HepG2 (cell line): ENCODE measurements at regions not wholly inside any gene's neighbourhood (a gene's known extent, or its start where the extent isn't known, plus 50 kb on each side); places are given as distances from the start of the nearest gene placed in this dataset.

ENCODE experiments used
- ATAC-seq: fragments of 200-7000 bp; cut with Tn5 transposase; 3 replicates; pipeline ENCODE4 v1.9.1; 2020; ENCODE audit warnings: mild to moderate bottlenecking, moderate library complexity
- BruUV-seq: library from RNA; stranded (reverse); fragments of 400-500 nt; replicated peaks from 2 replicates; lab custom pipeline; 2021; lab: Mats Ljungman, UMichigan
- CTCF ChIA-PET: fragments of 300-600 bp; formaldehyde crosslinking; extraction: SDS; loops from one replicate; lab custom pipeline; 2021; ENCODE audit warnings: low total read pairs, inconsistent platforms, low intra/inter-chr PET ratio; lab: Yijun Ruan, JAX
- POLR2A ChIA-PET: fragments of 350-600 bp; sonication (Branson Sonifier 250); formaldehyde crosslinking; loops from one replicate; lab custom pipeline; 2020; ENCODE audit warnings: antibody characterized with exemption, inconsistent platforms; lab: Yijun Ruan, JAX
- DNase-seq: peaks from one replicate; pipeline ENCODE4 v3.0.0-alpha.2; 2015; ENCODE audit warnings: low spot score
- FAIRE-seq: peaks from 3 replicates; lab custom pipeline; 2011; peaks lifted over from hg19 to GRCh38; lab: Jason Lieb, UNC
- H2AFZ ChIP-seq: one replicate; pipeline ENCODE4 v1.6.1; 2011; ENCODE audit warnings: low read length, inconsistent platforms
- H3K27ac ChIP-seq: fragments of 300-600 bp; 3 replicates; pipeline ENCODE4 v1.8.0; 2011; ENCODE audit warnings: mixed run types, mild to moderate bottlenecking, mixed read lengths, low read length, inconsistent platforms; ENCODE audit not compliant: insufficient read depth; ENCODE audit errors: extremely low read length
- H3K27me3 ChIP-seq, 2 experiments: fragments of 200-600 bp in 1 of 2; 2 replicates in 1 of 2; 3 replicates in 1 of 2; pipeline versions ENCODE4 v1.6.0 to v1.8.0; 2011; ENCODE audit warnings: low read length in 2 of 2, mild to moderate bottlenecking in 2 of 2, moderate library complexity in 2 of 2, inconsistent platforms in 1 of 2; ENCODE audit not compliant: insufficient read depth in 2 of 2, control insufficient read depth in 1 of 2
- H3K36me3 ChIP-seq, 2 experiments: fragments of 200-600 bp in 1 of 2; replicated peaks in 1 of 2; 2 replicates in 1 of 2; 3 replicates in 1 of 2; pipeline versions ENCODE4 v1.5.1 to v1.8.0; 2011; ENCODE audit warnings: low read length in 2 of 2, inconsistent platforms in 1 of 2; ENCODE audit not compliant: insufficient read depth in 2 of 2, control insufficient read depth in 1 of 2
- H3K4me1 ChIP-seq: 2 replicates; pipeline ENCODE4 v1.5.1; 2012; ENCODE audit warnings: low read length, inconsistent platforms; ENCODE audit not compliant: insufficient read depth
- H3K4me2 ChIP-seq: 2 replicates; pipeline ENCODE4 v1.6.0; 2011; ENCODE audit warnings: low read depth, low read length, inconsistent platforms
- H3K4me3 ChIP-seq, 3 experiments: fragments of 200-600 bp in 1 of 3; sonication (generic), shearing (Covaris generic) in 1 of 3; replicated peaks in 1 of 3; 2 replicates each; pipeline ENCODE4 v1.5.1; 2011 to 2016; ENCODE audit warnings: low read length in 3 of 3, inconsistent platforms in 2 of 3, low read depth in 2 of 3, mild to moderate bottlenecking in 2 of 3, control low read depth in 1 of 3, mixed read lengths in 1 of 3; ENCODE audit not compliant: insufficient read depth in 1 of 3
- H3K79me2 ChIP-seq: one replicate; pipeline ENCODE4 v1.6.1; 2011; ENCODE audit warnings: low read length, inconsistent platforms; ENCODE audit not compliant: insufficient read depth
- H3K9ac ChIP-seq: 2 replicates; pipeline ENCODE4 v1.6.0; 2011; ENCODE audit warnings: mild to moderate bottlenecking, low read depth, low read length, inconsistent platforms; ENCODE audit not compliant: insufficient read depth
- H3K9me3 ChIP-seq: 2 replicates; pipeline ENCODE4 v1.5.1; 2012; ENCODE audit warnings: mild to moderate bottlenecking, low read length
- H4K20me1 ChIP-seq: 2 replicates; pipeline ENCODE4 v1.6.0; 2011; ENCODE audit warnings: inconsistent platforms, mild to moderate bottlenecking, low read length, moderate library complexity; ENCODE audit not compliant: insufficient read depth
- AKAP8 ChIP-seq: sonication (generic); formaldehyde crosslinking; IDR thresholded peaks from 2 replicates; pipeline ENCODE4 v1.5.1; 2020; ENCODE audit warnings: mild to moderate bottlenecking, missing genetic modification reagents
- FLYWCH1 ChIP-seq: sonication (generic); formaldehyde crosslinking; IDR thresholded peaks from 2 replicates; pipeline ENCODE4 v1.8.1; 2023; ENCODE audit warnings: mild to moderate bottlenecking, missing genetic modification reagents
- IKZF4 ChIP-seq: sonication (generic); formaldehyde crosslinking; IDR thresholded peaks from 2 replicates; pipeline ENCODE4 v1.5.1; 2020; ENCODE audit warnings: borderline replicate concordance, mild to moderate bottlenecking, low read depth, missing genetic modification reagents; ENCODE audit errors: not compliant biosample characterization
- SIN3A ChIP-seq: IDR thresholded peaks from 2 replicates; pipeline ENCODE4 v1.6.1; 2011; ENCODE audit warnings: low read depth, mild to moderate bottlenecking, control low read depth, low read length, borderline replicate concordance
- ZBTB1 ChIP-seq: sonication (generic); formaldehyde crosslinking; IDR thresholded peaks from 2 replicates; pipeline ENCODE4 v1.4.0; 2020; ENCODE audit warnings: missing genetic modification reagents, borderline replicate concordance
- ZMAT3 ChIP-seq: sonication (generic); formaldehyde crosslinking; conservative IDR thresholded peaks from 2 replicates; pipeline ENCODE4 v1.7.0; 2021; ENCODE audit warnings: missing genetic modification reagents
- ZNF17 ChIP-seq: sonication (generic); formaldehyde crosslinking; IDR thresholded peaks from 2 replicates; pipeline ENCODE4 v1.5.0; 2020; ENCODE audit warnings: mild to moderate bottlenecking, missing genetic modification reagents
- WGBS: methylation state at CpG from one replicate; pipeline ENCODE4 v1.1.6; 2017; ENCODE audit warnings: low lambda C conversion rate; 5-methylcytosine and 5-hydroxymethylcytosine counted together
- in situ Hi-C: cut with HindIII; loops from 2 replicates; pipeline ENCODE4 v1.10.0; 2017; ENCODE audit warnings: low pct_unique_long_range_greater_than_20kb; ENCODE audit not compliant: extremely low pct_ligation_motif_present
- intact Hi-C: fragments of 100-400 bp; cut with micrococcal nuclease; formaldehyde crosslinking; loops from one replicate; pipeline ENCODE4 v1.10.0; 2022; ENCODE audit not compliant: unreplicated experiment
- TF ChIP-seq, protein P1 (sequence below): sonication (generic); formaldehyde crosslinking; IDR thresholded peaks from 2 replicates; pipeline ENCODE4 v1.4.0; 2020; ENCODE audit warnings: missing genetic modification reagents
- TF ChIP-seq, protein P2 (sequence below): sonication (generic); formaldehyde crosslinking; IDR thresholded peaks from 2 replicates; pipeline ENCODE4 v1.4.0; 2020; ENCODE audit warnings: missing genetic modification reagents
- TF ChIP-seq, protein P3 (sequence below): sonication (generic); formaldehyde crosslinking; IDR thresholded peaks from 2 replicates; pipeline ENCODE4 v1.9.0; 2021; ENCODE audit warnings: mild to moderate bottlenecking, missing genetic modification reagents

DNA sequence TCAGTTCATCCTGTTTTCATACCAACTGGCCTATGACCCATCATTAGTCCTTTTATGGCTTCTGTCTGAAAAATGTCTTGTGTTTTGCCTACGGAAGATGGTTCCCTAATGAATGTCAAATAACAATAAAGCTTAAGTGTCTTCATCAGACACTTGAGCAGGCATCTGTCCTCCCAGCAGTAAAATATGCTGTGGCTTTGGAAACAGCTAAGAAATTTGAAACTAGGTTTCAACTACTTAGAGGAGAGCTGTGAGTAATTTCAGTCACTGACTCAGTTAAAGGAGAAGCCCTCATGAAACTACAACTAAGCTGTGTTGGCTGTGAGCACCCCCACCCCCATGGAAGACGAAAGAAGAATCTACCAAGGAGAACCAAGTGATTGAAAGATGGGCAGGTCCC lies 409.4 kb upstream of the PPP2R3A start:
- no peak overlapping the region for H2AFZ ChIP-seq
- intact Hi-C loops, result no loop called here
- H4K20me1 ChIP-seq, result no peaks in the 10 kb centered on the region
- no peak overlapping the region for H3K4me3 ChIP-seq
- 6% methylated on average over 2 of the region's 2 CpGs for WGBS
- no peaks in the 10 kb centered on the region for H3K4me1 ChIP-seq
- no peak overlapping the region for H3K27ac ChIP-seq
- no peak for FAIRE-seq
- no peaks in the 10 kb centered on the region for H3K36me3 ChIP-seq
- ChIA-PET CTCF (no interaction called here), POLR2A (no interaction called here)
- DNase-seq, result no peak
- no peaks in the 10 kb centered on the region for H3K79me2 ChIP-seq
- ATAC-seq, result no peak
- H3K4me2 ChIP-seq, result no peak overlapping the region
- in situ Hi-C loops, result no loop called here
- BruUV-seq, result no TSS peak
- no peak overlapping the region for H3K9ac ChIP-seq
- TF ChIP-seq, protein P1, sequence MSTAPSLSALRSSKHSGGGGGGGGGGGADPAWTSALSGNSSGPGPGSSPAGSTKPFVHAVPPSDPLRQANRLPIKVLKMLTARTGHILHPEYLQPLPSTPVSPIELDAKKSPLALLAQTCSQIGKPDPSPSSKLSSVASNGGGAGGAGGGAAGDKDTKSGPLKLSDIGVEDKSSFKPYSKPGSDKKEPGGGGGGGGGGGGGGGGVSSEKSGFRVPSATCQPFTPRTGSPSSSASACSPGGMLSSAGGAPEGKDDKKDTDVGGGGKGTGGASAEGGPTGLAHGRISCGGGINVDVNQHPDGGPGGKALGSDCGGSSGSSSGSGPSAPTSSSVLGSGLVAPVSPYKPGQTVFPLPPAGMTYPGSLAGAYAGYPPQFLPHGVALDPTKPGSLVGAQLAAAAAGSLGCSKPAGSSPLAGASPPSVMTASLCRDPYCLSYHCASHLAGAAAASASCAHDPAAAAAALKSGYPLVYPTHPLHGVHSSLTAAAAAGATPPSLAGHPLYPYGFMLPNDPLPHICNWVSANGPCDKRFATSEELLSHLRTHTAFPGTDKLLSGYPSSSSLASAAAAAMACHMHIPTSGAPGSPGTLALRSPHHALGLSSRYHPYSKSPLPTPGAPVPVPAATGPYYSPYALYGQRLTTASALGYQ (CRISPR knock-in tag), result no peak
- TF ChIP-seq, protein P2, sequence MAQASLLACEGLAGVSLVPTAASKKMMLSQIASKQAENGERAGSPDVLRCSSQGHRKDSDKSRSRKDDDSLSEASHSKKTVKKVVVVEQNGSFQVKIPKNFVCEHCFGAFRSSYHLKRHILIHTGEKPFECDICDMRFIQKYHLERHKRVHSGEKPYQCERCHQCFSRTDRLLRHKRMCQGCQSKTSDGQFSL, result no peak
- TF ChIP-seq SIN3A (no peak), AKAP8 (no peak), FLYWCH1 (CRISPR knock-in tag) (no peak), ZNF17 (CRISPR knock-in tag) (no peak), ZMAT3 (CRISPR knock-in tag) (no peak), ZBTB1 (CRISPR knock-in tag) (no peak), IKZF4 (CRISPR knock-in tag) (no peak)
- TF ChIP-seq, protein P3, sequence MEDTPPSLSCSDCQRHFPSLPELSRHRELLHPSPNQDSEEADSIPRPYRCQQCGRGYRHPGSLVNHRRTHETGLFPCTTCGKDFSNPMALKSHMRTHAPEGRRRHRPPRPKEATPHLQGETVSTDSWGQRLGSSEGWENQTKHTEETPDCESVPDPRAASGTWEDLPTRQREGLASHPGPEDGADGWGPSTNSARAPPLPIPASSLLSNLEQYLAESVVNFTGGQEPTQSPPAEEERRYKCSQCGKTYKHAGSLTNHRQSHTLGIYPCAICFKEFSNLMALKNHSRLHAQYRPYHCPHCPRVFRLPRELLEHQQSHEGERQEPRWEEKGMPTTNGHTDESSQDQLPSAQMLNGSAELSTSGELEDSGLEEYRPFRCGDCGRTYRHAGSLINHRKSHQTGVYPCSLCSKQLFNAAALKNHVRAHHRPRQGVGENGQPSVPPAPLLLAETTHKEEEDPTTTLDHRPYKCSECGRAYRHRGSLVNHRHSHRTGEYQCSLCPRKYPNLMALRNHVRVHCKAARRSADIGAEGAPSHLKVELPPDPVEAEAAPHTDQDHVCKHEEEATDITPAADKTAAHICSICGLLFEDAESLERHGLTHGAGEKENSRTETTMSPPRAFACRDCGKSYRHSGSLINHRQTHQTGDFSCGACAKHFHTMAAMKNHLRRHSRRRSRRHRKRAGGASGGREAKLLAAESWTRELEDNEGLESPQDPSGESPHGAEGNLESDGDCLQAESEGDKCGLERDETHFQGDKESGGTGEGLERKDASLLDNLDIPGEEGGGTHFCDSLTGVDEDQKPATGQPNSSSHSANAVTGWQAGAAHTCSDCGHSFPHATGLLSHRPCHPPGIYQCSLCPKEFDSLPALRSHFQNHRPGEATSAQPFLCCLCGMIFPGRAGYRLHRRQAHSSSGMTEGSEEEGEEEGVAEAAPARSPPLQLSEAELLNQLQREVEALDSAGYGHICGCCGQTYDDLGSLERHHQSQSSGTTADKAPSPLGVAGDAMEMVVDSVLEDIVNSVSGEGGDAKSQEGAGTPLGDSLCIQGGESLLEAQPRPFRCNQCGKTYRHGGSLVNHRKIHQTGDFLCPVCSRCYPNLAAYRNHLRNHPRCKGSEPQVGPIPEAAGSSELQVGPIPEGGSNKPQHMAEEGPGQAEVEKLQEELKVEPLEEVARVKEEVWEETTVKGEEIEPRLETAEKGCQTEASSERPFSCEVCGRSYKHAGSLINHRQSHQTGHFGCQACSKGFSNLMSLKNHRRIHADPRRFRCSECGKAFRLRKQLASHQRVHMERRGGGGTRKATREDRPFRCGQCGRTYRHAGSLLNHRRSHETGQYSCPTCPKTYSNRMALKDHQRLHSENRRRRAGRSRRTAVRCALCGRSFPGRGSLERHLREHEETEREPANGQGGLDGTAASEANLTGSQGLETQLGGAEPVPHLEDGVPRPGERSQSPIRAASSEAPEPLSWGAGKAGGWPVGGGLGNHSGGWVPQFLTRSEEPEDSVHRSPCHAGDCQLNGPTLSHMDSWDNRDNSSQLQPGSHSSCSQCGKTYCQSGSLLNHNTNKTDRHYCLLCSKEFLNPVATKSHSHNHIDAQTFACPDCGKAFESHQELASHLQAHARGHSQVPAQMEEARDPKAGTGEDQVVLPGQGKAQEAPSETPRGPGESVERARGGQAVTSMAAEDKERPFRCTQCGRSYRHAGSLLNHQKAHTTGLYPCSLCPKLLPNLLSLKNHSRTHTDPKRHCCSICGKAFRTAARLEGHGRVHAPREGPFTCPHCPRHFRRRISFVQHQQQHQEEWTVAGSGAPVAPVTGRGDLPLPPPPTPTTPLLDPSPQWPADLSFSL (CRISPR knock-in tag), result no peak
- H3K9me3 ChIP-seq, result no peaks in the 10 kb centered on the region
- no peaks in the 10 kb centered on the region for H3K27me3 ChIP-seq
